SK-N-SH (cell line): ENCODE measurements at regions not wholly inside any gene's neighbourhood (a gene's known extent, or its start where the extent isn't known, plus 50 kb on each side); places are given as distances from the start of the nearest gene placed in this dataset.

ENCODE experiments used
- CTCF ChIA-PET: fragments of 300-600, 350-600 bp; formaldehyde crosslinking; extraction: SDS; loops from one replicate; lab custom pipeline; 2021; lab: Yijun Ruan, JAX
- POLR2A ChIA-PET: fragments of 350-600 bp; sonication (Branson Sonifier 250); formaldehyde crosslinking; extraction: SDS; loops from one replicate; lab custom pipeline; 2020; ENCODE audit warnings: antibody characterized with exemption, inconsistent platforms; lab: Yijun Ruan, JAX
- DNase-seq: peaks from one replicate; pipeline ENCODE4 v3.0.0; 2012
- H2AFZ ChIP-seq: fragments of 200-600 bp; sonication (generic); 2 replicates; pipeline ENCODE4 v1.8.1; 2016; ENCODE audit warnings: antibody characterized with exemption, mild to moderate bottlenecking, low read depth
- H3F3A ChIP-seq: fragments of 200-600 bp; sonication (generic); replicated peaks from 2 replicates; pipeline ENCODE3; 2016; ENCODE audit warnings: antibody characterized with exemption, mild to moderate bottlenecking; ENCODE audit not compliant: insufficient read depth
- H3K27ac ChIP-seq, 2 experiments: fragments of 200-500 bp in 1 of 2; fragments of 200-600 bp in 1 of 2; sonication (Bioruptor generic) in 1 of 2; sonication (generic), shearing (Covaris generic) in 1 of 2; 2 replicates each; pipeline versions ENCODE4 v1.5.1 to v1.6.1; 2014 to 2016; ENCODE audit warnings: low read depth in 2 of 2, inconsistent platforms in 1 of 2, low read length in 1 of 2, mild to moderate bottlenecking in 1 of 2, mixed read lengths in 1 of 2
- H3K27me3 ChIP-seq: fragments of 200-600 bp; sonication (generic), shearing (Covaris generic); 2 replicates; pipeline ENCODE4 v1.6.1; 2016; ENCODE audit warnings: mixed run types; ENCODE audit not compliant: insufficient read depth
- H3K36me3 ChIP-seq, 2 experiments: fragments of 200-500 bp in 1 of 2; fragments of 200-600 bp in 1 of 2; sonication (Bioruptor generic) in 1 of 2; sonication (generic) in 1 of 2; replicated peaks in 1 of 2; 2 replicates each; pipeline versions ENCODE3 to v1.5.1; 2014 to 2016; ENCODE audit warnings: low read length in 1 of 2, mild to moderate bottlenecking in 1 of 2; ENCODE audit not compliant: insufficient read depth in 2 of 2, control insufficient read depth in 1 of 2
- H3K4me1 ChIP-seq, 2 experiments: fragments of 200-500 bp in 1 of 2; fragments of 200-600 bp in 1 of 2; sonication (Bioruptor generic) in 1 of 2; sonication (generic), shearing (Covaris generic) in 1 of 2; 2 replicates each; pipeline versions ENCODE4 v1.5.1 to v1.6.1; 2014 to 2016; ENCODE audit warnings: low read depth in 1 of 2, low read length in 1 of 2, mixed run types in 1 of 2; ENCODE audit not compliant: insufficient read depth in 2 of 2, control insufficient read depth in 1 of 2
- H3K4me2 ChIP-seq: fragments of 200-600 bp; sonication (generic), shearing (Covaris generic); 2 replicates; pipeline ENCODE4 v1.6.1; 2017; ENCODE audit warnings: mixed run types
- H3K4me3 ChIP-seq, 2 experiments: fragments of 200-500 bp in 1 of 2; fragments of 200-600 bp in 1 of 2; sonication (Bioruptor generic) in 1 of 2; sonication (generic), shearing (Covaris generic) in 1 of 2; 2 replicates each; pipeline versions ENCODE4 v1.5.1 to v1.8.1; 2014 to 2016; ENCODE audit warnings: low read depth in 2 of 2, inconsistent platforms in 1 of 2, low read length in 1 of 2, mild to moderate bottlenecking in 1 of 2, mixed read lengths in 1 of 2, moderate library complexity in 1 of 2
- H3K79me2 ChIP-seq: fragments of 200-600 bp; sonication (generic); 2 replicates; pipeline ENCODE4 v1.8.1; 2017; ENCODE audit warnings: mild to moderate bottlenecking; ENCODE audit not compliant: insufficient read depth
- H3K9ac ChIP-seq: fragments of 200-600 bp; sonication (generic); 2 replicates; pipeline ENCODE4 v1.6.1; 2017; ENCODE audit warnings: mixed run types
- H3K9me2 ChIP-seq: fragments of 200-600 bp; sonication (generic); 2 replicates; pipeline ENCODE4 v1.6.1; 2017; ENCODE audit warnings: mixed run types
- H3K9me3 ChIP-seq: fragments of 200-600 bp; sonication (generic); 2 replicates; pipeline ENCODE4 v1.6.1; 2017; ENCODE audit warnings: mixed run types, mild to moderate bottlenecking, moderate library complexity
- H4K20me1 ChIP-seq: fragments of 200-600 bp; sonication (generic); 2 replicates; pipeline ENCODE4 v1.6.1; 2017; ENCODE audit warnings: mild to moderate bottlenecking, mixed run types; ENCODE audit not compliant: insufficient read depth
- FOSL2 ChIP-seq: IDR thresholded peaks from 2 replicates; pipeline ENCODE4 v1.4.0; 2012; ENCODE audit warnings: low read depth, mild to moderate bottlenecking, moderate library complexity, borderline replicate concordance
- FOXJ3 ChIP-seq: sonication (generic); formaldehyde crosslinking; IDR thresholded peaks from 2 replicates; pipeline ENCODE4 v1.5.1; 2020; ENCODE audit warnings: mild to moderate bottlenecking, missing genetic modification reagents
- GABPA ChIP-seq: IDR thresholded peaks from 2 replicates; pipeline ENCODE4 v1.4.0; 2012; ENCODE audit warnings: low read depth, mild to moderate bottlenecking
- JUND ChIP-seq: IDR thresholded peaks from 2 replicates; pipeline ENCODE4 v1.4.0; 2012
- MXI1 ChIP-seq: IDR thresholded peaks from 2 replicates; pipeline ENCODE4 v1.6.1; 2012; ENCODE audit warnings: mild to moderate bottlenecking, low read depth, low read length, improper control_type of control experiment
- NRF1 ChIP-seq: IDR thresholded peaks from 2 replicates; pipeline ENCODE4 v1.6.1; 2012; ENCODE audit warnings: low read depth, mild to moderate bottlenecking, low read length
- POLR2AphosphoS5 ChIP-seq: IDR thresholded peaks from 2 replicates; pipeline ENCODE4 v1.6.1; 2012; ENCODE audit warnings: low read depth, low read length
- RXRA ChIP-seq: IDR thresholded peaks from 2 replicates; pipeline ENCODE4 v1.4.0; 2012; ENCODE audit warnings: low read depth, mild to moderate bottlenecking, borderline replicate concordance
- SIN3A ChIP-seq: IDR thresholded peaks from 2 replicates; pipeline ENCODE4 v1.6.1; 2012; ENCODE audit warnings: low read depth, mild to moderate bottlenecking, low read length, moderate library complexity, borderline replicate concordance
- SMC3 ChIP-seq: IDR thresholded peaks from 2 replicates; pipeline ENCODE4 v1.6.1; 2012; ENCODE audit warnings: low read depth, low read length, improper control_type of control experiment
- TAF1 ChIP-seq: IDR thresholded peaks from 2 replicates; pipeline ENCODE4 v1.6.1; 2012; ENCODE audit warnings: low read depth, mild to moderate bottlenecking, low read length, moderate library complexity, borderline replicate concordance
- TEAD4 ChIP-seq: IDR thresholded peaks from 2 replicates; pipeline ENCODE4 v1.4.0; 2012; ENCODE audit warnings: mild to moderate bottlenecking, borderline replicate concordance; ENCODE audit not compliant: insufficient read depth
- YY1 ChIP-seq: IDR thresholded peaks from 2 replicates; pipeline ENCODE4 v1.4.0; 2012; ENCODE audit warnings: low read depth, mild to moderate bottlenecking
- WGBS: methylation state at CpG from one replicate; pipeline ENCODE4 v1.1.6; 2017; ENCODE audit warnings: low lambda C conversion rate; 5-methylcytosine and 5-hydroxymethylcytosine counted together
- TF ChIP-seq, protein P1 (sequence below): fragments of 200-600 bp; sonication (generic); IDR thresholded peaks from 2 replicates; pipeline ENCODE4 v1.6.1; 2017; ENCODE audit warnings: antibody characterized with exemption, mild to moderate bottlenecking, moderate library complexity
- TF ChIP-seq, protein P2 (sequence below): IDR thresholded peaks from 2 replicates; pipeline ENCODE4 v1.4.0; 2012; ENCODE audit warnings: low read depth
- TF ChIP-seq, protein P3 (sequence below): IDR thresholded peaks from 2 replicates; pipeline ENCODE4 v1.6.1; 2012; ENCODE audit warnings: mild to moderate bottlenecking, low read depth, low read length, moderate library complexity
- TF ChIP-seq, protein P4 (sequence below): fragments of 150-350 bp; IDR thresholded peaks from 2 replicates; pipeline ENCODE4 v1.6.1; 2017; ENCODE audit warnings: antibody characterized with exemption, low read length, low read depth, borderline replicate concordance

DNA sequence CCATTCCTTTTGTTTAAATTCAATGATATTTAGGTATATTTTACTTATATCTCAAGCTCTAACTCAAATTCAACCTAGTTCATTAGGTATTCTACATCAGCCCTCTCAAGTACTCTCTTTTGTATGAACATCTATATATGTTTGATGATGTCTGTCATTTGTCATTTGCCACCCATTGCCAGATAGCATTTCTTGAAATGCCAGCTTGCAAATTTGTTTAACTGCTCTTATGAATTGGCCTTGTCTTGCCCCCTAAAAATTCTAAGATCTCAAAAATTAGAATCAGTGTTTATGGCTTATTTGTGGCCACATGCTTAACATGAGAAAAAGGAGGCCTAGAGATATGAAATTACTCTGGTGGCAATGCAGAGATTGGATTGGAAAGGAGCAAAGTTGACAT is 1140.3 kb upstream of the DDX18 start:
- no peaks in the 10 kb centered on the region for H3K36me3 ChIP-seq
- 0 out of 2 replicates have a peak, but pooled peaks cover 2% of the 10 kb centered on the region for H3K9me2 ChIP-seq
- H3K27ac ChIP-seq = no peak overlapping the region
- H3K9ac ChIP-seq = no peak overlapping the region
- no peak overlapping the region for H3K4me2 ChIP-seq
- H3K79me2 ChIP-seq = no peaks in the 10 kb centered on the region
- ChIA-PET POLR2A (no interaction called here), CTCF (interaction anchor here (0.6 kb wide), 1 partner anchor 11 kb away, joined by 3 read pairs; no protein-coding TSS in a partner anchor)
- H3K9me3 ChIP-seq = no peaks in the 10 kb centered on the region
- H2AFZ ChIP-seq = no peak overlapping the region
- no peaks in the 10 kb centered on the region for H3F3A ChIP-seq
- DNase-seq = no peak
- no peak overlapping the region for H3K4me3 ChIP-seq
- no peak for TF ChIP-seq NRF1
- TF ChIP-seq GABPA = no peak
- TF ChIP-seq, protein P1, sequence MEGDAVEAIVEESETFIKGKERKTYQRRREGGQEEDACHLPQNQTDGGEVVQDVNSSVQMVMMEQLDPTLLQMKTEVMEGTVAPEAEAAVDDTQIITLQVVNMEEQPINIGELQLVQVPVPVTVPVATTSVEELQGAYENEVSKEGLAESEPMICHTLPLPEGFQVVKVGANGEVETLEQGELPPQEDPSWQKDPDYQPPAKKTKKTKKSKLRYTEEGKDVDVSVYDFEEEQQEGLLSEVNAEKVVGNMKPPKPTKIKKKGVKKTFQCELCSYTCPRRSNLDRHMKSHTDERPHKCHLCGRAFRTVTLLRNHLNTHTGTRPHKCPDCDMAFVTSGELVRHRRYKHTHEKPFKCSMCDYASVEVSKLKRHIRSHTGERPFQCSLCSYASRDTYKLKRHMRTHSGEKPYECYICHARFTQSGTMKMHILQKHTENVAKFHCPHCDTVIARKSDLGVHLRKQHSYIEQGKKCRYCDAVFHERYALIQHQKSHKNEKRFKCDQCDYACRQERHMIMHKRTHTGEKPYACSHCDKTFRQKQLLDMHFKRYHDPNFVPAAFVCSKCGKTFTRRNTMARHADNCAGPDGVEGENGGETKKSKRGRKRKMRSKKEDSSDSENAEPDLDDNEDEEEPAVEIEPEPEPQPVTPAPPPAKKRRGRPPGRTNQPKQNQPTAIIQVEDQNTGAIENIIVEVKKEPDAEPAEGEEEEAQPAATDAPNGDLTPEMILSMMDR = no peak
- TF ChIP-seq, protein P2, sequence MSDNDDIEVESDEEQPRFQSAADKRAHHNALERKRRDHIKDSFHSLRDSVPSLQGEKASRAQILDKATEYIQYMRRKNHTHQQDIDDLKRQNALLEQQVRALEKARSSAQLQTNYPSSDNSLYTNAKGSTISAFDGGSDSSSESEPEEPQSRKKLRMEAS = no peak
- TF ChIP-seq TEAD4 = no peak
- TF ChIP-seq POLR2AphosphoS5 = no peak
- no peak for TF ChIP-seq FOXJ3 (CRISPR knock-in tag)
- TF ChIP-seq JUND = no peak
- TF ChIP-seq SMC3 = no peak
- TF ChIP-seq SIN3A = no peak
- no peak for TF ChIP-seq TAF1
- no peak for TF ChIP-seq YY1
- TF ChIP-seq, protein P3, sequence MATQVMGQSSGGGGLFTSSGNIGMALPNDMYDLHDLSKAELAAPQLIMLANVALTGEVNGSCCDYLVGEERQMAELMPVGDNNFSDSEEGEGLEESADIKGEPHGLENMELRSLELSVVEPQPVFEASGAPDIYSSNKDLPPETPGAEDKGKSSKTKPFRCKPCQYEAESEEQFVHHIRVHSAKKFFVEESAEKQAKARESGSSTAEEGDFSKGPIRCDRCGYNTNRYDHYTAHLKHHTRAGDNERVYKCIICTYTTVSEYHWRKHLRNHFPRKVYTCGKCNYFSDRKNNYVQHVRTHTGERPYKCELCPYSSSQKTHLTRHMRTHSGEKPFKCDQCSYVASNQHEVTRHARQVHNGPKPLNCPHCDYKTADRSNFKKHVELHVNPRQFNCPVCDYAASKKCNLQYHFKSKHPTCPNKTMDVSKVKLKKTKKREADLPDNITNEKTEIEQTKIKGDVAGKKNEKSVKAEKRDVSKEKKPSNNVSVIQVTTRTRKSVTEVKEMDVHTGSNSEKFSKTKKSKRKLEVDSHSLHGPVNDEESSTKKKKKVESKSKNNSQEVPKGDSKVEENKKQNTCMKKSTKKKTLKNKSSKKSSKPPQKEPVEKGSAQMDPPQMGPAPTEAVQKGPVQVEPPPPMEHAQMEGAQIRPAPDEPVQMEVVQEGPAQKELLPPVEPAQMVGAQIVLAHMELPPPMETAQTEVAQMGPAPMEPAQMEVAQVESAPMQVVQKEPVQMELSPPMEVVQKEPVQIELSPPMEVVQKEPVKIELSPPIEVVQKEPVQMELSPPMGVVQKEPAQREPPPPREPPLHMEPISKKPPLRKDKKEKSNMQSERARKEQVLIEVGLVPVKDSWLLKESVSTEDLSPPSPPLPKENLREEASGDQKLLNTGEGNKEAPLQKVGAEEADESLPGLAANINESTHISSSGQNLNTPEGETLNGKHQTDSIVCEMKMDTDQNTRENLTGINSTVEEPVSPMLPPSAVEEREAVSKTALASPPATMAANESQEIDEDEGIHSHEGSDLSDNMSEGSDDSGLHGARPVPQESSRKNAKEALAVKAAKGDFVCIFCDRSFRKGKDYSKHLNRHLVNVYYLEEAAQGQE = no peak
- H3K4me1 ChIP-seq = no peaks in the 10 kb centered on the region
- H4K20me1 ChIP-seq = no peaks in the 10 kb centered on the region
- no peaks in the 10 kb centered on the region for H3K27me3 ChIP-seq

DNA sequence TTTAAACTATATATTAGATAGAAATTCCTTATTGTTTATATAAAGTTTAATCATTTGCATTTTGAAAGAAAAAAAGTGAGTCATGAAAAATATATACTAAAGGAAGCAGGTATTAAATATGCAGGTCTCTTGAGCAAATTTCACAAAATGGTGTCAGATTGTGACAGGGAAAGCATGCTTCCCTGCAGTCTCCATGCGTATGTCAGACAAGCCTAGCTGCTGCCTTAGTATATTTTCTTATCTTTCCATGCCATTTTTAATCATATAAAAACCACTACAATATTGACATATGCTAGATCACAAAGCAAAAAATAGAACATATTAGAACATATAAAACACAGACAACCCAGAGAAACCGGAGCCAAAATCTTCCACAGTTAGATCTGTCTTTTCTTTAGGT is 1137.7 kb upstream of the DDX18 start:
- TF ChIP-seq, protein P4, sequence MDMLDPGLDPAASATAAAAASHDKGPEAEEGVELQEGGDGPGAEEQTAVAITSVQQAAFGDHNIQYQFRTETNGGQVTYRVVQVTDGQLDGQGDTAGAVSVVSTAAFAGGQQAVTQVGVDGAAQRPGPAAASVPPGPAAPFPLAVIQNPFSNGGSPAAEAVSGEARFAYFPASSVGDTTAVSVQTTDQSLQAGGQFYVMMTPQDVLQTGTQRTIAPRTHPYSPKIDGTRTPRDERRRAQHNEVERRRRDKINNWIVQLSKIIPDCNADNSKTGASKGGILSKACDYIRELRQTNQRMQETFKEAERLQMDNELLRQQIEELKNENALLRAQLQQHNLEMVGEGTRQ = no peak
- TF ChIP-seq RXRA (no peak), GABPA (no peak), NRF1 (no peak), TEAD4 (no peak), MXI1 (no peak), FOSL2 (no peak)
- Histone ChIP-seq H2AFZ (no peak overlapping the region), H3K36me3 (no peaks in the 10 kb centered on the region), H3K27ac (no peak overlapping the region), H3F3A (no peaks in the 10 kb centered on the region), H3K4me1 (no peaks in the 10 kb centered on the region), H3K9me2 (0 out of 2 replicates have a peak, but pooled peaks cover 2% of the 10 kb centered on the region), H3K27me3 (no peaks in the 10 kb centered on the region), H3K9me3 (no peaks in the 10 kb centered on the region), H4K20me1 (no peaks in the 10 kb centered on the region), H3K4me2 (no peak overlapping the region), H3K9ac (no peak overlapping the region), H3K79me2 (no peaks in the 10 kb centered on the region), H3K4me3 (no peak overlapping the region)
- CTCF ChIA-PET = interaction anchor here (0.7 kb wide), 1 partner anchor 370 kb away, joined by 3 read pairs; no protein-coding TSS in a partner anchor
- 20% methylated on average over 2 of the region's 2 CpGs for WGBS
- POLR2A ChIA-PET = no interaction called here
- DNase-seq = no peak
